ENCODE measurements at regions not wholly inside any gene's neighbourhood (a gene's known extent, or its start where the extent isn't known, plus 50 kb on each side); places are given as distances from the start of the nearest gene placed in this dataset.
"Not testable (repeated sequence)": the region's sequence is repeated elsewhere in the genome, so short reads cannot be mapped to it uniquely, and the experiment has no call there.

- not testable (repeated sequence) for TF ChIP-seq CTCF, POLR2A (IDR thresholded peaks at IDR 0.05)
Observed at GRCh38 chr3:171922629-171923028, 79.5 kb downstream of the TMEM212 start.

All from Peyer's patch (tissue), 4 donors.